ENCODE measurements at regions not wholly inside any gene's neighbourhood (a gene's known extent, or its start where the extent isn't known, plus 50 kb on each side); places are given as distances from the start of the nearest gene placed in this dataset.

DNA sequence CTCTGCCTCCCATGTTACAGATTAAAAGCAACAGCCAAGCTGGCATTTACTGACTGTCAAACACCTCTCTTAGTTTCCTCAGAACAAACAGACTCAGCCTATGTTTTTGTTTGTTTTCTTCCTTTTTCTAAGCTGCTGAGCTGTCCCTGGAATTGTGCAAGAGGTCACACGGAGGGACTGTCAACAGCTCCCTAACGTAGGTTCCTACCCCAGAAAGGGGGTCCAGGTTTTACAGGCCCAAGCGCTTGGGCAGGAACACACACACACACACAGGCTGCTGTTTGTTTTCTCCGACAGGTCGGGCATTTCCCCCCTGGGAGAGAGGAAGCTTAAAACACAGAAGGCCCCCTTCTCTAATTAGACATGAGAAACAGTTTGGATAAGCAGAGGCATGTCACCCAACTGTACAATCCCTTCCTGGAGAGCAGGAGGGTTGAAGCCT is 739.6 kb upstream of the TBX3 start:
- TF ChIP-seq, protein P1, sequence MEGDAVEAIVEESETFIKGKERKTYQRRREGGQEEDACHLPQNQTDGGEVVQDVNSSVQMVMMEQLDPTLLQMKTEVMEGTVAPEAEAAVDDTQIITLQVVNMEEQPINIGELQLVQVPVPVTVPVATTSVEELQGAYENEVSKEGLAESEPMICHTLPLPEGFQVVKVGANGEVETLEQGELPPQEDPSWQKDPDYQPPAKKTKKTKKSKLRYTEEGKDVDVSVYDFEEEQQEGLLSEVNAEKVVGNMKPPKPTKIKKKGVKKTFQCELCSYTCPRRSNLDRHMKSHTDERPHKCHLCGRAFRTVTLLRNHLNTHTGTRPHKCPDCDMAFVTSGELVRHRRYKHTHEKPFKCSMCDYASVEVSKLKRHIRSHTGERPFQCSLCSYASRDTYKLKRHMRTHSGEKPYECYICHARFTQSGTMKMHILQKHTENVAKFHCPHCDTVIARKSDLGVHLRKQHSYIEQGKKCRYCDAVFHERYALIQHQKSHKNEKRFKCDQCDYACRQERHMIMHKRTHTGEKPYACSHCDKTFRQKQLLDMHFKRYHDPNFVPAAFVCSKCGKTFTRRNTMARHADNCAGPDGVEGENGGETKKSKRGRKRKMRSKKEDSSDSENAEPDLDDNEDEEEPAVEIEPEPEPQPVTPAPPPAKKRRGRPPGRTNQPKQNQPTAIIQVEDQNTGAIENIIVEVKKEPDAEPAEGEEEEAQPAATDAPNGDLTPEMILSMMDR (IDR thresholded peaks at IDR 0.05; ENCODE audit: unreplicated experiment in 3 of 3) = no peak
- no peaks in the 10 kb centered on the region for H3K27me3 Mint-ChIP-seq (ENCODE audit: low read depth)
- no peak overlapping the region for H3K27ac Mint-ChIP-seq
- peaks cover 2% of the 10 kb centered on the region for H3K9me3 Mint-ChIP-seq
- peaks cover 6% of the 10 kb centered on the region for H3K4me1 Mint-ChIP-seq
- H3K4me3 Mint-ChIP-seq = no peak overlapping the region
- H3K36me3 Mint-ChIP-seq (ENCODE audit: low read depth) = no peaks in the 10 kb centered on the region

DNA sequence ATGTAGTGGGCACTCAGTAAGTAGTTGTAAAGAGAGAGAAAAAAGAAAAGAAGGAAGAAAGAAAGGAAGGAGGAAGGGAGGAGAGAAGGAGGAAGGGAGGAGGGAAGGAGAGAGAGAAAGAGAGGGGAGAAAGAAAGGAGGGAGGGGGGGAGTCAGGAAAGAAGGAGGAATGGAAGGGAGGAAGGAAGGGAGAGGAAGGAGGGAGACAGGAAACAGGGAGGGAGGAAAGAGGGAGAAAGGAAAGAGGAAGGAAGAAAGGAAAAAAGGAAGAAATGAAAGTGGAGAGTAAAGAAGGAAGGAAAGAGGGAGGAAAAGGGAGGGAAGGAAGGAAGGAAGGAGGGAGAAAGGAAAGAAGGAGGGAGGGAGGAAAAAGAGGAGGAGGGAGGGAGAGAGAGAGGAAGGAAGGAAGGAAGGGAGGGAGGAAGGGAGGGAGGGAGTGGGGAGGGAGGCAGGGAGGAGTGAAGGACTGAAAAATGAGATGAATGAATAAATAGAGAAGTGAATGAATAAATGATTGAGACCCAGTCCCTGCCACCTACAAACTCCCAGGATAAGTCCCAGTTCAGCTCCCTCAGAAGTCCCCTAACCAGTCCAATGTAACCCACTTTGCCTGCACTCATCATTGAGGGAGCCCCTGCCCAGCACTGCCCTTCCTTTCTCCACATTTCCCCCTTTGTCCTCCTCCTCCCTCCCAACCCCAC is 739.0 kb upstream of the TBX3 start:
- H3K9me3 Mint-ChIP-seq = peaks cover 2% of the 10 kb centered on the region
- H3K27ac Mint-ChIP-seq = no peak overlapping the region
- no peaks in the 10 kb centered on the region for H3K27me3 Mint-ChIP-seq (ENCODE audit: low read depth)
- peaks cover 6% of the 10 kb centered on the region for H3K4me1 Mint-ChIP-seq
- no peak overlapping the region for H3K4me3 Mint-ChIP-seq
- no peaks in the 10 kb centered on the region for H3K36me3 Mint-ChIP-seq (ENCODE audit: low read depth)
- TF ChIP-seq, protein P1 (IDR thresholded peaks at IDR 0.05; ENCODE audit: unreplicated experiment in 3 of 3) = no peak

DNA sequence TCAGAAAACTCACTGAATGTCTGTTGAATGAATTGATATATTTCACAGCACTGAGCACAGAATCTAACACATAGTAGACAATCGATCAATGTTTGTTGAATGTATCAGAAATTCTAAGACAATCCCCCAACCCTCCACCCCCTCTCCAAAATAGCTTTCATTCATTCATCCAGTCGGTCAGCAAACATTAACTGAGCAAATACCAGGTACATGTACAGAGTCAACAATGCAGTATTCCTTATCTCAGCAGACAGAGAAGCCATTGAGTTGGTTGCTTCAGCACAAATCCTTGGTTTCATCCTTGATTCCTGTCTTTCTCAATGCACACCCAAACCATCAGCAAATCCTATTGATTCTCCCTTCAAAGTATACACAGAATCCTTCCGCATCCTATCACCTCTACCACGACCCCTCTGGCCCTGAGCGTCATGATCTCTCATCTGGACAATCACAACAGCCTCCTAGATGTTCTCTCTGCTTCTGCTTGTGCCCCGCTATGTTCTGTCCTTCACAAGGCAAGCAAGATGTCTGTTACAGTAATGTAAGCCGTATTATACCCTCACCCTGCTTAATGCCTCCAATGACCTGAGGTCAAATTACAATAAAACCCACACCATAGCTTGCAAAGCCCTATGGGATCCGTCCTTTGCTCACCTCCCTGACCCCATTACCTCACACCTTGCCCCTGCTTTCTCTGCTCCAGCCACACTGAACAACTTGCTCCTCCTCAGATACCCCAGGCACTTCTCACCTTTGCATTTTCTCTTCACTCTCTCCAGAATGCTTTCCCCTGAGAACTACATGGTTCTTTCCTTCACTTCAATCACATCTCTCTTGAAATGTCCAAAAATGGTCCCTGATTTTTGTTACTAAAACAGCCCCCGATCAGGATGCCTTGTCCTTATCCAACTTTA is 738.1 kb upstream of the TBX3 start:
- no peaks in the 10 kb centered on the region for H3K27me3 Mint-ChIP-seq (ENCODE audit: low read depth)
- no peak overlapping the region for H3K27ac Mint-ChIP-seq
- H3K36me3 Mint-ChIP-seq (ENCODE audit: low read depth) = no peaks in the 10 kb centered on the region
- no peak overlapping the region for H3K4me3 Mint-ChIP-seq
- peaks cover 2% of the 10 kb centered on the region for H3K9me3 Mint-ChIP-seq
- TF ChIP-seq, protein P1 (IDR thresholded peaks at IDR 0.05; ENCODE audit: unreplicated experiment in 3 of 3) = no peak
- H3K4me1 Mint-ChIP-seq = peaks cover 6% of the 10 kb centered on the region

DNA sequence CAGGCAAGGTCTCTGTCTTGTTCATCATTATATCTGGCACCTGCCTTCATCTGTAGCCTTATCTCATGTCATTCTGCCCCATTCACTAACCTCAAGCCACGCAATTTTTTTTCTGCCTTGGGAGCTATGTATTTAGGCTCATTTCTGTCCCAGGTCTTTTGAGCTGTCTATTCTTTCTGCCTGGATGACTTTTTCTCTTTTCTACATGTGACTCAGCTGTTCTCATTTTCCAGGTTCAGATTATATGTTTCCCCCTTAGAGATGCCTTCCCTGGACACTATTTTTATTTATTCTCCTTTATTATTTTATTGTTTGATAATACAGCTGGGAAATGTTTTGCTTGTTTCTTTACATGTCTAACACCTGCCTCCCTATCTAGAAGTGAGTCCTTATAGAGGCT is 737.4 kb upstream of the TBX3 start:
- no peaks in the 10 kb centered on the region for H3K36me3 Mint-ChIP-seq (ENCODE audit: low read depth)
- no peaks in the 10 kb centered on the region for H3K27me3 Mint-ChIP-seq (ENCODE audit: low read depth)
- peaks cover 4% of the 10 kb centered on the region for H3K9me3 Mint-ChIP-seq
- TF ChIP-seq, protein P1 (IDR thresholded peaks at IDR 0.05; ENCODE audit: unreplicated experiment in 3 of 3) = no peak
- peaks cover 6% of the 10 kb centered on the region for H3K4me1 Mint-ChIP-seq
- H3K27ac Mint-ChIP-seq = no peak overlapping the region
- no peak overlapping the region for H3K4me3 Mint-ChIP-seq

DNA sequence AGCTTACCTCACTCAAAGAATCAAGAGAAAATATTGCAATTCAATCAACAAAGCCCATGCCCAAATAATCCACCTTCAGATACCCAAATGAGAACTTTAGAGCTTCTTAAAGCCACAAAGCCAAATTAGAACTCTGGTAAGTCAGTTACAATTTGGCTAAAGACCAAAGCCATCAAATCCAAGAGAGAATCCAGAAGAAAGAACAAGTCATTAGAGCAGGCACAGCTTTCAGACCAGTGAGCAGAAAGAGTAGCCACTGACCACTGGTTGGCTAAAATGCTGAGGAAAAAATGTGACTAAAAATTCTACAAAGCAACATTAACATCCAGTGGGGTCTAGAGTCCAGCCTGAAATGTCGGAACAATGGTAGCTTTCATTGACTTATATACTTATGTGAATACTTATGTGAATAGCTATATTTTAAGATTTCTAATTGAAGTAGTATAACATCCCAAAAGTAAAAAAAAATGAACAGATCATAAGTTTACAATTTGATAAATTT is 735.2 kb upstream of the TBX3 start:
- TF ChIP-seq, protein P1 (IDR thresholded peaks at IDR 0.05; ENCODE audit: unreplicated experiment in 3 of 3) = no peak
- no peak overlapping the region for H3K27ac Mint-ChIP-seq
- no peak overlapping the region for H3K4me3 Mint-ChIP-seq
- H3K36me3 Mint-ChIP-seq (ENCODE audit: low read depth) = no peaks in the 10 kb centered on the region
- H3K4me1 Mint-ChIP-seq = peaks cover 2% of the 10 kb centered on the region
- peaks cover 3% of the 10 kb centered on the region for H3K9me3 Mint-ChIP-seq
- H3K27me3 Mint-ChIP-seq (ENCODE audit: low read depth) = no peaks in the 10 kb centered on the region
